SK-N-MC (cell line): ENCODE measurements at regions not wholly inside any gene's neighbourhood (a gene's known extent, or its start where the extent isn't known, plus 50 kb on each side); places are given as distances from the start of the nearest gene placed in this dataset.
"Not testable (repeated sequence)": the region's sequence is repeated elsewhere in the genome, so short reads cannot be mapped to it uniquely, and the experiment has no call there.

Experiments used
- DNase-seq: peaks from one replicate; pipeline ENCODE4 v3.0.0-alpha.2; 2011; ENCODE audit warnings: low read depth, low spot score
- H3K27ac ChIP-seq: fragments of 200-600 bp; sonication (generic); 2 replicates; pipeline ENCODE4 v1.5.1; 2016; ENCODE audit warnings: mixed run types
- H3K36me3 ChIP-seq: fragments of 200-600 bp; sonication (generic); 2 replicates; pipeline ENCODE4 v1.6.1; 2017; ENCODE audit warnings: antibody characterized with exemption, low read length, mixed read lengths; ENCODE audit not compliant: insufficient read depth
- H3K4me3 ChIP-seq: fragments of 200-600 bp; sonication (generic); 2 replicates; pipeline ENCODE4 v1.5.1; 2016
- H3K9ac ChIP-seq: fragments of 200-600 bp; sonication (generic); 2 replicates; pipeline ENCODE4 v1.8.0; 2017; ENCODE audit warnings: mixed run types, mixed read lengths; ENCODE audit not compliant: insufficient read length
- H3K9me3 ChIP-seq: fragments of 200-600 bp; sonication (generic); 2 replicates; pipeline ENCODE4 v1.6.1; 2017; ENCODE audit warnings: low read depth, mild to moderate bottlenecking, antibody characterized with exemption, low read length, moderate library complexity, mixed read lengths
- EZH2 ChIP-seq: fragments of 200-600 bp; sonication (generic); IDR thresholded peaks from one replicate; pipeline ENCODE4 v1.6.1; 2017; ENCODE audit warnings: antibody characterized with exemption
- FOXP2 ChIP-seq: optimal IDR thresholded peaks from 2 replicates; pipeline ENCODE3; 2011; ENCODE audit warnings: mild to moderate bottlenecking, moderate library complexity; ENCODE audit not compliant: insufficient read depth; ENCODE audit errors: extremely low read length, control extremely low read depth
- POLR2AphosphoS5 ChIP-seq: IDR thresholded peaks from 2 replicates; pipeline ENCODE4 v1.6.1; 2012; ENCODE audit warnings: mild to moderate bottlenecking, low read depth, low read length, borderline replicate concordance

DNA sequence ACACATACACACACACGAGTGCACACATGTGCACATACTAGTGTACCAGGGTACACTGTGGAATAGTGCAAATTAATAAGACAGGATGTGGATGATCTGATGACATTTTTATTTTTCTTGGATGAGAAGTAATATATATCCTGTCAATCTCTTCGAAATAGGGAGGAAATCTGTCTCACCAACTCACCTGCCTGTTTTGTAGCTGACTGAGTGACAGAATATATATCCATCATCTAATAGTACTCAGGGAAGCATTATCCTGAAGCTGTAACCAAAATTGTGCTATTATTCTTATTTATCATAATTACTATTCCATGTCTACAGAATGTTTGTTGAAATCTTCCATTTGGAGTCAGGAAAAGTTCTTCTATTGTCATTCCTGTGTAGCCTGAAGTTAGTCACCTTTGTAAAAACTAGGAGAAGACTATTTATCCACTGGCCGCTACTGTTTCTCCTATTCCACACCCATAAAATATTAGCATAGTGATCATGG, 888.0 kb downstream of the TRAM1L1 start:
- TF ChIP-seq EZH2, result no peak
- no peak for TF ChIP-seq FOXP2
- no peak for TF ChIP-seq POLR2AphosphoS5
- Histone ChIP-seq H3K27ac (no peak overlapping the region), H3K9me3 (no peaks in the 10 kb centered on the region), H3K36me3 (no peaks in the 10 kb centered on the region), H3K4me3 (no peak overlapping the region), H3K9ac (no peak overlapping the region)
- no peak for DNase-seq

DNA sequence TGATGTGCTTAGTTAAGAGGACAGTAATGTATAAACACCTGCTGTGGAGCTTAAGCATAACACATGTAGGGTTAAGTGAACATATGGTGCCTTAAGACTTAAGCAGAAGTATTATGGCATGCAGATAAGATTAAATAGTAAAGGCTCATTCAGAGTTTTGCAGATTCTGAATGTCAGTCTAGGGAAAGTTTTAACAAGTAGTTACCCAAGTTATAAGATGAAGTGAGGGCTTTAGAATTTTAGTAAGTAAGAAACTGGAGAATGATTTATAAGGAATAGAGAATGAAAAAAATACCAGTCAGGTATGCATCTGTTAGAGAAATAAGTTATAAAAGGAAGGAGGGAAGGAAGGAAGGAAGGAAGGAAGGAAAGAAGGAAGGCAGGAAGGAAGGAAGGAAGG, 902.1 kb downstream of the TRAM1L1 start:
- Histone ChIP-seq H3K9me3 (peaks cover 4% of the 10 kb centered on the region; the same call in 1 of the 2 replicates), H3K27ac (peak overlapping the region; percentile 100), H3K9ac (peak overlapping the region; percentile 65), H3K4me3 (peak overlapping the region; percentile 49), H3K36me3 (peaks cover 17% of the 10 kb centered on the region)
- DNase-seq, result peak; percentile 93
- TF ChIP-seq POLR2AphosphoS5 (0 out of 2 replicates have a peak, but pooled peaks have one; percentile 55), EZH2 (no peak), FOXP2 (no peak)

DNA sequence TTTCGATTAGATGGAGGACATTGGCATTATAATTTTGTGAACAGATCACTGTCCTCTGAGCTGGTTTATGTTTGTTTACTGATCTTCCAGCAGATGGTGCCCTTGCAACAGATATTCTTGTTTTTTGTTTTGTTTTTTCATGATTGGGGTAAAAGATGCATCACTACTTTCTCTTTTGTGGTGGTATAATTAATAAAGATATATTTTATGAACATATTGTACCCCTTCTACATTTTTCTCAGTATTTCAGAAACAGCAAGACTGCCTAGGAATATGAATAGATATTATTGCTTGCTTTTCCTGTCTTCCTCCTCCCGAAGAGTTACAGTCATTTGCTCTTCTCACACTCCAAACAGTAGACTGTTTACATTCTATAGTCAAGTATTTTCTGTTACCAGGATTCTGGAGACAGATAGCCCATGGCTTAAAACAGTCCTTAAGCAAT, 905.2 kb downstream of the TRAM1L1 start:
- 0 out of 2 replicates have a peak, but pooled peaks cover 3% of the 10 kb centered on the region for H3K9me3 ChIP-seq
- peaks cover 6% of the 10 kb centered on the region; the same call in 1 of the 2 replicates for H3K36me3 ChIP-seq
- peak; percentile 55 for DNase-seq
- H3K4me3 ChIP-seq, result peak overlapping the region; percentile 70
- peak overlapping the region; percentile 72 for H3K9ac ChIP-seq
- H3K27ac ChIP-seq, result peak overlapping the region; percentile 96
- TF ChIP-seq FOXP2 (no peak), EZH2 (no peak), POLR2AphosphoS5 (no peak)

DNA sequence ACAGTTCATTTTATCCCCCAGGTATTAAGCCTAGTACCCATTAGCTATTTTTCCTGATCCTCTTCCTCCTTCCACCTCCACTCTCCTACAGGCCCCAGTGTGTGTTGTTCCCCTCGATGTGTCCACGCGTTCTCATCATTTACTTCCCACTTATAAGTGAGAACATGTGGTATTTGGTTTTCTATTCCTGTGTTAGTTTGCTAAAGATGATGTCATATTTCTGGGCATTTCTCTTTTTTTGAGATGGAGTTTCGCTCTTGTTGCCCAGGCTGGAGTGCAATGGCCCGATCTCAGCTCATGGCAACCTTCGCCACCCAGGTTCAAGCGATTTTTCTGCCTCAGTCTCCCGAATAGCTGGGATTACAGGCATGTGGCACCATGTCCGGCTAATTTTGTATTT, 934.0 kb downstream of the TRAM1L1 start:
- H3K9ac ChIP-seq, H3K36me3 ChIP-seq, H3K9me3 ChIP-seq, DNase-seq, H3K27ac ChIP-seq, H3K4me3 ChIP-seq: not testable (repeated sequence)

DNA sequence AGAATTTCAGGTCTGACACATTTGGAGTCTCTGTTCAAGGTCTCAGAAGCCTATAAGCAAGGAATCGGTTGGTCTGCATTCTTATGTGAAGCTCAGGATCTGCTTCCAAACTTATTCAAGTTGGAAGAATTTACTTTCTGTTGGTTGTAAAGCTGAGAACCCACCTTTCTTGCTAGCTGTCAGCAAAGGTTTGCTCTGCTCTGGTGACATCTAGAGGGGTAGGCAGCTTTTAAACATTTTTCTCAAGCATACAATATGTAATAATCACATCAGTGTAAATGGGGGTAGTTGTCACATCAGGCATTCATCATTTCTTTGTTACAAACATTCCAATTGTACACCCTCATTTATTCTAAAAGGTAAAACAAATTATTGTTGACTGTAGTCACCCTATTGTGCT, 935.2 kb downstream of the TRAM1L1 start:
- H3K27ac ChIP-seq, result no peak overlapping the region
- no peaks in the 10 kb centered on the region for H3K36me3 ChIP-seq
- no peaks in the 10 kb centered on the region for H3K9me3 ChIP-seq
- TF ChIP-seq POLR2AphosphoS5, result no peak
- TF ChIP-seq FOXP2, result no peak
- no peak for TF ChIP-seq EZH2
- DNase-seq, result no peak
- H3K4me3 ChIP-seq, result no peak overlapping the region
- H3K9ac ChIP-seq, result no peak overlapping the region

DNA sequence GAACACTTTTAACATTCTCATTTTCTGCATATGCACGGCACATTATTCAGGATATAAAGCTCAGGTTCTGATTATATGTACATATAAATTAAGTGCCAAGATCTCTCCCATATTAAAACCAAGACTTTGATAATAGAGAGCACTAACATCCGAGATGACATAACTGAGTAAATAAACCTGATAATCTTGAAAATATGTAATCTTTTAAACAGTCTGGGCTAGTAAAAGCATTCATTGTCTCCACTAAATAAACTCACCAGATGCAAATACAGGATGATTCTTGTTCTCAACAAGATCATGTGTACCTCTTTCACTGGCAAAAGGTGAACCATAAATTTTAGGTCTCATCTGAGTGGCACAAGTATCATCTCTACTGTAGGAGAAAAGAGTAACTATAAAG, 942.2 kb downstream of the TRAM1L1 start:
- Histone ChIP-seq H3K9me3 (0 out of 2 replicates have a peak, but pooled peaks cover 4% of the 10 kb centered on the region), H3K4me3 (no peak overlapping the region), H3K36me3 (no peaks in the 10 kb centered on the region), H3K9ac (no peak overlapping the region), H3K27ac (no peak overlapping the region)
- TF ChIP-seq FOXP2 (no peak), EZH2 (no peak), POLR2AphosphoS5 (no peak)
- DNase-seq, result no peak

DNA sequence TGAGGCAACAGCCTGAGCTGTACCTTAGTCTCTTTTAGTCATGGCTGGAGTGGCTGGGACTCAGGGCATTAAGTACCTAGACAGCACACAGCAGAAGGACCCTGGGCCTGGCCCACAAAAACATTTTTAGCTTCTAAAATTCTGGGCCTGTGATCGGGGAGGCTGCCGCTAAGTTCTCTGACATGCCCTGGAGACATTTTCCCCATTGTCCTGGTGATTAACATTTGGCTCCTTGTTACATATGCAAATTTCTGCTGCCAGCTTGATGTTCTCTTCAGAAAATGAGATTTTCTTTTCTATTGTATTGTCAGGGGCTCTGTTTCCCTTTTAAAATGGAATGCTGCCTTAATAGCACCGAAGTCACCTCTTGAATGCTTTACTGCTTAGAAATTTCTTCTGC, 952.4 kb downstream of the TRAM1L1 start:
- H3K36me3 ChIP-seq, result no peaks in the 10 kb centered on the region

DNA sequence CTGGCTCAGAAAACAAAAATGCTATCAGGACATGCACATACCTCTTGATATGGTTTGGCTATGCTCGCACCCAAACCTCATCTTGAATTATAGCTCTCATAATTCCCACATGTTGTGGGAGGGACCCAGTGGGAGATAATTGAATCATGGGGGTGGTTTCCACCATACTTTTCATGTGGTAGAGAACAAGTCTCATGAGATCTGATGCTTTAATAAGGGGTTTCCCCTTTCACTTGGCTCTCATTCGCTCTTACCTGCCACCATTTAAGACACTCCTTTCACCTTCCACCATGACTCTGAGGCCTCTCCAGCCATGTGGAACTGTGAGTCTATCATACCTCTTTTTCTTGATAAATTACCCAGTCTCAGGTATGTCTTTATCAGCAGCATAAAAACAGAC, 958.6 kb downstream of the TRAM1L1 start:
- Histone ChIP-seq H3K9me3 (no peaks in the 10 kb centered on the region), H3K27ac (no peak overlapping the region), H3K36me3 (no peaks in the 10 kb centered on the region), H3K9ac (no peak overlapping the region), H3K4me3 (no peak overlapping the region)
- DNase-seq, result no peak
- TF ChIP-seq EZH2 (no peak), POLR2AphosphoS5 (no peak), FOXP2 (no peak)

More for the DNA sequence above, 952.4 kb downstream of the TRAM1L1 start:
- no peak for TF ChIP-seq POLR2AphosphoS5
- TF ChIP-seq FOXP2, result no peak
- TF ChIP-seq EZH2, result no peak
- Histone ChIP-seq H3K4me3 (no peak overlapping the region), H3K9ac (no peak overlapping the region), H3K27ac (no peak overlapping the region), H3K9me3 (no peaks in the 10 kb centered on the region)
- DNase-seq, result no peak

DNA sequence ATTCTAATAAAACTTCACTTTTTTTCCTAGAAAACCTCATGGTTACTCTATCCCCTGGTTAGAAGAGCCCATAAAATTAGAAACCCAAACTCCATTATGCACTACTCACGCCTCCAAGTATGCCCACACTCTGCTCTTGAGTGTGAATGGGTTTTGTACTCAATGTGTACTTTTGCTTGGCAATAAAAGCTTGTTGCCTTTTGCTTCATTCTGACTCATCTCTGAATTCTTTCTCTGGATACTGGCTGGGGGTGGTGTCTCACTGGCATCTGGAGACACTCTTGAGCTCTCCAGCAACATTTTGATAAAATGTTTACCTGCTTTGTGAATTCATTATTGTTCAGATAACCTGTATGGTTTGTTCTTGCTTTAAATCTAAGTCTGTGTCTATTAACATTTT, 963.3 kb downstream of the TRAM1L1 start:
- TF ChIP-seq EZH2 (no peak), POLR2AphosphoS5 (no peak), FOXP2 (no peak)
- Histone ChIP-seq H3K4me3 (no peak overlapping the region), H3K9ac (no peak overlapping the region), H3K36me3 (no peaks in the 10 kb centered on the region), H3K9me3 (no peaks in the 10 kb centered on the region), H3K27ac (no peak overlapping the region)
- no peak for DNase-seq
